ENCODE measurements at regions not wholly inside any gene's neighbourhood (a gene's known extent, or its start where the extent isn't known, plus 50 kb on each side); places are given as distances from the start of the nearest gene placed in this dataset.

DNA sequence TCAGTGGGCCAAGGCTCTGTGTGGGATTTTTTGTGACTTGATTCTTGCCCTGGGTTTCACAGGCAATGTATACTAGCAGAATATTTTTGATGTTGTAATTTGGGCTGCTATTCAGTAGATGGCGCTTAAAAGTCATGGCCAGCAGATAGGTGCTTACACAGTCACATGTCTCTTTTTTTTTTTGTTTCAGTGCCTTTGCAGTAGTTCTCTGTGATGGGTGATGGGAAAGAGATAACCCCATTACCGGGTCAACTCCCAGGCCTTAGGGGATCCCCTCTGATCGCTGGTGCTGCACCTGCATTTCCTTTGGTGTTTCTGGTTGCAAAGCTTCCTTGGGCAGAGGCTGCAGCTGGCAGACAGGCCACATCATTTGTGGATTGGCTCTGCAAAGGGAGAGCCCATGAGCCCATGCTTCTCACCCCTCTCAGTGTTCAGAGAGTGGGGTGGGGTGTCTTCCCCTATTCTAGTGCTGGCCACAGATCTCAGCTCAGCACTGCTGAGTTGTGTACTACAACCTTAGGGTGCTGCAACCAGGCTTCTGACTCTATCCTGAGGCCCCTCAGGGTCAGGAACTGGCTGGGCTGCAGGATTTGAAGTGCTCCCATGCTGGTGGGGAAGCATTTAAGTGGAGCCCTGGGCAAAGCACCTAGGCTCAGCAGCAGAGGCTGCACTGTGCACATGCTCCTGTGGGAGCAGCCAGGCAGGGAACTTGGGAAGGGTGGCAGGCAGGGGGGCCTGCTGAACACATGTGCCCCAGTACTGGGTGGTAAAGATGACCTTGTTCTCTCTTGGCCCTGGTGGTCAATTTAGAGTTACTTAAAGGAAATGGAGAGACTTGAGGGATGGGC lies 219.8 kb upstream of the SPHKAP start:
- TF ChIP-seq, protein P1, sequence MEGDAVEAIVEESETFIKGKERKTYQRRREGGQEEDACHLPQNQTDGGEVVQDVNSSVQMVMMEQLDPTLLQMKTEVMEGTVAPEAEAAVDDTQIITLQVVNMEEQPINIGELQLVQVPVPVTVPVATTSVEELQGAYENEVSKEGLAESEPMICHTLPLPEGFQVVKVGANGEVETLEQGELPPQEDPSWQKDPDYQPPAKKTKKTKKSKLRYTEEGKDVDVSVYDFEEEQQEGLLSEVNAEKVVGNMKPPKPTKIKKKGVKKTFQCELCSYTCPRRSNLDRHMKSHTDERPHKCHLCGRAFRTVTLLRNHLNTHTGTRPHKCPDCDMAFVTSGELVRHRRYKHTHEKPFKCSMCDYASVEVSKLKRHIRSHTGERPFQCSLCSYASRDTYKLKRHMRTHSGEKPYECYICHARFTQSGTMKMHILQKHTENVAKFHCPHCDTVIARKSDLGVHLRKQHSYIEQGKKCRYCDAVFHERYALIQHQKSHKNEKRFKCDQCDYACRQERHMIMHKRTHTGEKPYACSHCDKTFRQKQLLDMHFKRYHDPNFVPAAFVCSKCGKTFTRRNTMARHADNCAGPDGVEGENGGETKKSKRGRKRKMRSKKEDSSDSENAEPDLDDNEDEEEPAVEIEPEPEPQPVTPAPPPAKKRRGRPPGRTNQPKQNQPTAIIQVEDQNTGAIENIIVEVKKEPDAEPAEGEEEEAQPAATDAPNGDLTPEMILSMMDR (IDR thresholded peaks at IDR 0.05 in 4 of 5, conservative IDR thresholded peaks at IDR 0.05 in 1 of 5) = no peak
- TF ChIP-seq POLR2A (IDR thresholded peaks at IDR 0.05) = no peak

DNA sequence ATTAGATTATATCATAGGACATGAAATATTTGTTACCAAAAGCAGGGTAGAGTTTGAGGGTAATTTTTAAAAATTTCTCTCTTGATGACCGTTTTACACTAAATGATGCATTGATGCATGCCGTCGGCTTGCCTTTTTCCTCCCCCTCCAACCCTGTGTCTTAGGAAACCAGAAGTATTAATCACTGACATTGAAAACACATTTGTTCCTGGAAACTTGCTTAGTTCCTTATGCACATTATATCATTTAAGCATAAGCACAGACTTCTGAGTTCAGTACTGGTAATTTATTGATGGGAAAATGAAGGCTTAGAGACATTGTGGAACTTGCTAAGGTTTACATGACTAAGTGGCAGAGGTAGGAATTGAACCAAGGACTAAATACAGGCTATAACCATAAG lies 206.3 kb upstream of the SPHKAP start:
- H3K36me3 ChIP-seq = no peaks in the 10 kb centered on the region
- in situ Hi-C loops (cut with MboI; ENCODE audit: low sequenced_read_pairs in 4 of 4) (no loop called here), intact Hi-C loops (cut with DNase I; ENCODE audit: low total_unique reads) (no loop called here)
- H3K27ac ChIP-seq = no peak overlapping the region
- DNase-seq (no peak), ATAC-seq (no peak)
- no peaks in the 10 kb centered on the region for H3K27me3 ChIP-seq
- no peaks in the 10 kb centered on the region for H3K4me1 ChIP-seq
- H3K4me3 ChIP-seq = no peak overlapping the region
- no peak for TF ChIP-seq POLR2A (IDR thresholded peaks at IDR 0.05)
- TF ChIP-seq, protein P1 (IDR thresholded peaks at IDR 0.05 in 4 of 5, conservative IDR thresholded peaks at IDR 0.05 in 1 of 5) = no peak
- no peaks in the 10 kb centered on the region for H3K9me3 ChIP-seq

More for the DNA sequence above, 219.8 kb upstream of the SPHKAP start:
- Histone ChIP-seq H3K36me3 (no peaks in the 10 kb centered on the region), H3K27ac (no peak overlapping the region), H3K4me1 (no peaks in the 10 kb centered on the region), H3K9me3 (no peaks in the 10 kb centered on the region), H3K27me3 (no peaks in the 10 kb centered on the region), H3K4me3 (no peak overlapping the region)
- in situ Hi-C loops (cut with MboI; ENCODE audit: low sequenced_read_pairs in 4 of 4) = no loop called here
- no peak for ATAC-seq
- DNase-seq = no peak
- intact Hi-C loops (cut with DNase I; ENCODE audit: low total_unique reads) = no loop called here

DNA sequence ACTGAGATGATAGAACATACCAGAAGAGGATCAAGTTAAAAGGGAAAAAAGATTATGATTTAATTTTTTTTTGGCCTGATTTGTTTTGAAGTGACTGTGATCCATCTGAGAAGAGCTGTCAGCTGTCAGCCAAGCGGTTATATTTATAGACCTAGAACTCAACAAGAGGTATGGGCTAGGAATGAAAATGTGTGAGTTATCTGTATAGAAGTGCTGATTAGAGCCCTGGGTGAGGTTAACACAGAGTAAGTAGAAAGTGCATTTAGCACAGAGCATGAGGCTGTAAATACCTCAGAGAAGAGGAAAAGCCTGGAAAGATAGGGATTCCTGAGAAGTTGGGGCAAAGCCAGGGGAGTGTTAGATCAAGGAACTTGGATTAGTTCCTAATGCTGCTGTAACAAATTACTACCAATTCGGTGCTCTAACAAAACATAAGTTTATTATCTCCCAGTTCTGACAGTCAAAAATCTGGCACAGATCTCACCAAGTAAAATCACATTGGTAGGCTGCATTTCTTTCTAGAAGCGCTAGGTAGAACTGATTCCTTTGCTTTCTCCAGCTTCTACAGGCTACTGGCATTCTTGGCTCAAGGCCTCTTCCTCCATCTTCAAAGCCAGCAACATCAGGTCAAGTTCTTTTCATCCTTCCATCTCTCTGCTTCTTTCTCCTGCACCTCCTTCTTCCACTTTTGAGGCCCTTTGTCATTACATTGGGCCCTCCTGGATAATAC lies 197.4 kb upstream of the SPHKAP start:
- Histone ChIP-seq H3K27me3 (no peaks in the 10 kb centered on the region), H3K4me1 (no peaks in the 10 kb centered on the region), H3K9me3 (no peaks in the 10 kb centered on the region), H3K36me3 (no peaks in the 10 kb centered on the region), H3K4me3 (no peak overlapping the region), H3K27ac (no peak overlapping the region)
- intact Hi-C loops (cut with DNase I; ENCODE audit: low total_unique reads) = no loop called here
- in situ Hi-C loops (cut with MboI; ENCODE audit: low sequenced_read_pairs in 4 of 4) = no loop called here
- TF ChIP-seq, protein P1 (IDR thresholded peaks at IDR 0.05 in 4 of 5, conservative IDR thresholded peaks at IDR 0.05 in 1 of 5) = no peak
- no peak for TF ChIP-seq POLR2A (IDR thresholded peaks at IDR 0.05)
- ATAC-seq (no peak), DNase-seq (no peak)

DNA sequence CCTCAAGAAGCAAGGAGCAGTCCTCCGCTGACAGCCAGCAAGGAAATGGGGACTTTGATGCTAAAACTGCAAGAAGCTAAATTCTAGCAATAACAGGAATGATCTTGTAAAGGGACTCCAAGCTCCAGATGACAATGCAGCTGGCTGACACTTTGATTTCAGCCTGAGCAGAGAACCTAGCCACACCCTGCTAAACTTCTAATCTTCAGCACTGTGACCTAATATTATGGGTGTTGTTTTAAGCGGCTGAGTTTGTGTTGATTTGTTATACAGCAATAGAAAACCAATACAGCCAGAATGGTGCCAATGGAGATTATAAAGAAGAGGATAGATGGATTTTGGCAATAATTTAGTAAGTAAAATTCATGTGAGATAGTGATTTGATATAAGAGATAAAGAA lies 196.7 kb upstream of the SPHKAP start:
- no peaks in the 10 kb centered on the region for H3K4me1 ChIP-seq
- H3K27me3 ChIP-seq = no peaks in the 10 kb centered on the region
- no peak for ATAC-seq
- no peak overlapping the region for H3K4me3 ChIP-seq
- H3K36me3 ChIP-seq = no peaks in the 10 kb centered on the region
- in situ Hi-C loops (cut with MboI; ENCODE audit: low sequenced_read_pairs in 4 of 4) (no loop called here), intact Hi-C loops (cut with DNase I; ENCODE audit: low total_unique reads) (no loop called here)
- no peaks in the 10 kb centered on the region for H3K9me3 ChIP-seq
- DNase-seq = no peak
- TF ChIP-seq, protein P1 (IDR thresholded peaks at IDR 0.05 in 4 of 5, conservative IDR thresholded peaks at IDR 0.05 in 1 of 5) = no peak
- no peak for TF ChIP-seq POLR2A (IDR thresholded peaks at IDR 0.05)
- H3K27ac ChIP-seq = no peak overlapping the region
